Fibroblast of skin of scalp (primary cell): ENCODE measurements at regions not wholly inside any gene's neighbourhood (a gene's known extent, or its start where the extent isn't known, plus 50 kb on each side); places are given as distances from the start of the nearest gene placed in this dataset.
"Not testable (repeated sequence)": the region's sequence is repeated elsewhere in the genome, so short reads cannot be mapped to it uniquely, and the experiment has no call there.

Experiments used
- DNase-seq: peaks from one replicate; pipeline ENCODE4 v3.0.0-alpha.2; 2013

- peak; percentile 78 for DNase-seq
Measured at GRCh38 chr21:38909109-38909508, 103.4 kb downstream of the ETS2 start.

- no peak for DNase-seq
Measured at GRCh38 chr21:38908537-38908936, 102.8 kb downstream of the ETS2 start.

GRCh38 chr21:38905752-38906151, 100.0 kb downstream of the ETS2 start:
- DNase-seq, result no peak

- DNase-seq, result no peak
Measured at GRCh38 chr21:38905328-38905727, 99.6 kb downstream of the ETS2 start.

- DNase-seq, result no peak
Measured at GRCh38 chr21:38903690-38904139, 98.0 kb downstream of the ETS2 start.

- no peak for DNase-seq
Measured at GRCh38 chr21:38902608-38903445, 97.1 kb downstream of the ETS2 start.

GRCh38 chr21:38900499-38900898, 94.8 kb downstream of the ETS2 start:
- DNase-seq, result no peak

- DNase-seq, result not testable (repeated sequence)
Measured at GRCh38 chr21:38899985-38900384, 94.3 kb downstream of the ETS2 start.

- no peak for DNase-seq
Measured at GRCh38 chr21:38899277-38899947, 93.7 kb downstream of the ETS2 start.

GRCh38 chr21:38898422-38899096, 92.8 kb downstream of the ETS2 start:
- DNase-seq, result no peak

- no peak for DNase-seq
Measured at GRCh38 chr21:38897532-38898421, 92.0 kb downstream of the ETS2 start.

GRCh38 chr21:38894899-38895298, 89.2 kb downstream of the ETS2 start:
- DNase-seq, result no peak

GRCh38 chr21:38888991-38889561, 83.3 kb downstream of the ETS2 start:
- DNase-seq, result peak; percentile 68

GRCh38 chr21:38887749-38888148, 82.0 kb downstream of the ETS2 start:
- DNase-seq, result no peak

GRCh38 chr21:38887062-38887686, 81.4 kb downstream of the ETS2 start:
- no peak for DNase-seq

GRCh38 chr21:38885909-38886308, 80.2 kb downstream of the ETS2 start:
- peak; percentile 53 for DNase-seq

GRCh38 chr21:38884440-38884839, 78.7 kb downstream of the ETS2 start:
- no peak for DNase-seq

GRCh38 chr21:38883142-38883541, 77.4 kb downstream of the ETS2 start:
- no peak for DNase-seq

GRCh38 chr21:38881131-38881530, 75.4 kb downstream of the ETS2 start:
- no peak for DNase-seq

GRCh38 chr21:38880577-38880966, 74.8 kb downstream of the ETS2 start:
- DNase-seq, result no peak

GRCh38 chr21:38879912-38880576, 74.3 kb downstream of the ETS2 start:
- DNase-seq, result no peak
